Suprapubic skin (tissue), 4 donors: ENCODE measurements at regions not wholly inside any gene's neighbourhood (a gene's known extent, or its start where the extent isn't known, plus 50 kb on each side); places are given as distances from the start of the nearest gene placed in this dataset.

Source experiments
- POLR2A ChIP-seq, 2 donors: fragments of 450-650 bp; IDR thresholded peaks; one replicate each; pipeline ENCODE4 v1.6.1; 2017; ENCODE audit warnings: antibody characterized with exemption in 2 of 2, mild to moderate bottlenecking in 2 of 2, moderate library complexity in 2 of 2
- POLR2AphosphoS5 ChIP-seq, 3 donors: sonication (generic); formaldehyde crosslinking; IDR thresholded peaks; one replicate each; pipeline ENCODE4 v1.6.1; 2017; ENCODE audit warnings: antibody characterized with exemption in 3 of 3
- TF ChIP-seq, protein P1 (sequence below), 2 donors: fragments of 200-600 bp in 1 of 2; fragments of 450-650 bp in 1 of 2; sonication (generic) in 1 of 2; IDR thresholded peaks; one replicate each; pipeline ENCODE4 v1.5.1; 2016 to 2019; ENCODE audit warnings: antibody characterized with exemption in 2 of 2, mild to moderate bottlenecking in 1 of 2, moderate library complexity in 1 of 2

DNA sequence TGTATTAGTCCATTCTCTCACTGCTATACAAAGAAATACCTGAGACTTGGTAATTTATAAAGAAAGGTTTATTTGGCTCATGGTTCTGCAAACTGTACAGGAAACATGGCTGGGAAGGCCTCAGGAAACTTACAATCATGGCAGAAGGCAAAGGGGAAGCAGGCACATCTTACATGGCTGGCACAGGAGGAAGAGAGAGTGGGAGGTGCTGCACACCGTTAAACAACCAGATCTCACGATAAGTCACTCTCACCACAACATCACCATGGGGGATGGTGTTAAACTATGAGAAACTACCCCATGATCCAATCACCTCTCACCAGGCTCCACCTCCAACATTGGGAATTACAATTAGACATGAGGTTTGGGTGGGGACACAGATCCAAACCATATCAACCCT lies 191.8 kb upstream of the PLXNC1 start:
- TF ChIP-seq, protein P1, sequence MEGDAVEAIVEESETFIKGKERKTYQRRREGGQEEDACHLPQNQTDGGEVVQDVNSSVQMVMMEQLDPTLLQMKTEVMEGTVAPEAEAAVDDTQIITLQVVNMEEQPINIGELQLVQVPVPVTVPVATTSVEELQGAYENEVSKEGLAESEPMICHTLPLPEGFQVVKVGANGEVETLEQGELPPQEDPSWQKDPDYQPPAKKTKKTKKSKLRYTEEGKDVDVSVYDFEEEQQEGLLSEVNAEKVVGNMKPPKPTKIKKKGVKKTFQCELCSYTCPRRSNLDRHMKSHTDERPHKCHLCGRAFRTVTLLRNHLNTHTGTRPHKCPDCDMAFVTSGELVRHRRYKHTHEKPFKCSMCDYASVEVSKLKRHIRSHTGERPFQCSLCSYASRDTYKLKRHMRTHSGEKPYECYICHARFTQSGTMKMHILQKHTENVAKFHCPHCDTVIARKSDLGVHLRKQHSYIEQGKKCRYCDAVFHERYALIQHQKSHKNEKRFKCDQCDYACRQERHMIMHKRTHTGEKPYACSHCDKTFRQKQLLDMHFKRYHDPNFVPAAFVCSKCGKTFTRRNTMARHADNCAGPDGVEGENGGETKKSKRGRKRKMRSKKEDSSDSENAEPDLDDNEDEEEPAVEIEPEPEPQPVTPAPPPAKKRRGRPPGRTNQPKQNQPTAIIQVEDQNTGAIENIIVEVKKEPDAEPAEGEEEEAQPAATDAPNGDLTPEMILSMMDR (IDR thresholded peaks at IDR 0.05), result no peak
- TF ChIP-seq POLR2A (IDR thresholded peaks at IDR 0.05) (no peak), POLR2AphosphoS5 (IDR thresholded peaks at IDR 0.05) (no peak)
